Endodermal cell (in vitro differentiated cells): ENCODE measurements at regions not wholly inside any gene's neighbourhood (a gene's known extent, or its start where the extent isn't known, plus 50 kb on each side); places are given as distances from the start of the nearest gene placed in this dataset.

Experiments
- DNase-seq: peaks from one replicate; pipeline ENCODE4 v3.0.0-alpha.2; 2017
- H3K27ac ChIP-seq: 2 replicates; pipeline ENCODE4 v1.5.1; 2013; ENCODE audit warnings: mild to moderate bottlenecking, low read depth, low read length, moderate library complexity
- H3K27me3 ChIP-seq: 2 replicates; pipeline ENCODE4 v1.6.1; 2013; ENCODE audit warnings: mild to moderate bottlenecking, low read length, moderate library complexity; ENCODE audit not compliant: insufficient read depth, control insufficient read depth, poor library complexity, severe bottlenecking
- H3K36me3 ChIP-seq: 2 replicates; pipeline ENCODE4 v1.7.0; 2013; ENCODE audit warnings: mild to moderate bottlenecking, low read length, moderate library complexity; ENCODE audit not compliant: control insufficient read depth, insufficient read depth
- H3K4me1 ChIP-seq: one replicate; pipeline ENCODE4 v1.7.0; 2013; ENCODE audit warnings: low read length; ENCODE audit not compliant: control insufficient read depth, insufficient read depth
- H3K4me3 ChIP-seq: 2 replicates; pipeline ENCODE4 v1.5.1; 2013; ENCODE audit warnings: mild to moderate bottlenecking, low read length, moderate library complexity
- H3K9ac ChIP-seq: 2 replicates; pipeline ENCODE4 v1.6.1; 2013; ENCODE audit warnings: mild to moderate bottlenecking, low read length, moderate library complexity; ENCODE audit not compliant: poor library complexity, severe bottlenecking; ENCODE audit errors: extremely low read depth
- H3K9me3 ChIP-seq: 2 replicates; pipeline ENCODE4 v1.6.1; 2013; ENCODE audit warnings: mild to moderate bottlenecking, low read length, moderate library complexity; ENCODE audit not compliant: control insufficient read depth
- H3K27ac Mint-ChIP-seq: 2 replicates; pipeline ENCODE4 v1.8.0; 2020; ENCODE audit warnings: mixed read lengths
- H3K27me3 Mint-ChIP-seq: 2 replicates; pipeline ENCODE4 v1.8.0; 2021; ENCODE audit warnings: mild to moderate bottlenecking, mixed read lengths; ENCODE audit not compliant: insufficient read depth
- H3K36me3 Mint-ChIP-seq: 2 replicates; pipeline ENCODE4 v1.8.0; 2020; ENCODE audit warnings: low read depth, mixed read lengths
- H3K4me1 Mint-ChIP-seq: 2 replicates; pipeline ENCODE4 v1.8.0; 2020; ENCODE audit warnings: mixed read lengths
- H3K4me3 Mint-ChIP-seq: 2 replicates; pipeline ENCODE4 v1.8.0; 2020; ENCODE audit warnings: mild to moderate bottlenecking, moderate library complexity, mixed read lengths
- H3K9me3 Mint-ChIP-seq: 2 replicates; pipeline ENCODE4 v1.8.0; 2020; ENCODE audit warnings: mild to moderate bottlenecking, mixed read lengths
- WGBS, 2 experiments: methylation state at CpG; one replicate each; pipeline versions ENCODE4 v1.1.5 to v1.1.7; 2013; ENCODE audit warnings: missing lambda C conversion rate in 2 of 2, mixed read lengths in 1 of 2; ENCODE audit not compliant: insufficient coverage in 1 of 2, insufficient read length in 1 of 2; 5-methylcytosine and 5-hydroxymethylcytosine counted together
- TF ChIP-seq, protein P1 (sequence below): fragments of 200-600 bp; sonication (generic); conservative IDR thresholded peaks from 2 replicates; pipeline ENCODE4 v1.5.0; 2021; ENCODE audit warnings: antibody characterized with exemption, mild to moderate bottlenecking

DNA sequence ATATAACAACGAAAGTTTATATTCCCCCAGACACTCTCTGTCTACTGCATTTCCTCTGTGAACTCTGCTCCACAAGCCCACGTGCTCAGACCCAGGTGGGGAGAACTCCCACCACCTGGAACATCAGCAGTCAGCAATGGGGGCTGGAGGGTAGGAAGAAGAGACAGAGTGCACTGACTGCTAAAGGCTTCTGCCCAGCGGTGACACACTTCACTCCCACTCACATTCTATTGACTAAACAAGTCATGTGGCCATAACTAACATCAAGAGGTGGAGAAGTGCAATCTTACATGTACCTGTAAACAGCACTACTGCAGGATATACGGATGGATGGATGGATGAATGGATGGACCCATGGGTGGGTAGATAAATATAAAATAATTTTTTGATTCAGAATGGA lies 122.2 kb downstream of the MPP7 start:
- Mint-ChIP-seq H3K9me3 (no peaks in the 10 kb centered on the region), H3K27ac (no peak overlapping the region), H3K4me3 (no peak overlapping the region), H3K36me3 (no peaks in the 10 kb centered on the region), H3K27me3 (no peaks in the 10 kb centered on the region), H3K4me1 (peaks cover 2% of the 10 kb centered on the region)
- DNase-seq = no peak
- peaks cover 6% of the 10 kb centered on the region for H3K27me3 ChIP-seq
- no peak overlapping the region for H3K9ac ChIP-seq
- TF ChIP-seq, protein P1, sequence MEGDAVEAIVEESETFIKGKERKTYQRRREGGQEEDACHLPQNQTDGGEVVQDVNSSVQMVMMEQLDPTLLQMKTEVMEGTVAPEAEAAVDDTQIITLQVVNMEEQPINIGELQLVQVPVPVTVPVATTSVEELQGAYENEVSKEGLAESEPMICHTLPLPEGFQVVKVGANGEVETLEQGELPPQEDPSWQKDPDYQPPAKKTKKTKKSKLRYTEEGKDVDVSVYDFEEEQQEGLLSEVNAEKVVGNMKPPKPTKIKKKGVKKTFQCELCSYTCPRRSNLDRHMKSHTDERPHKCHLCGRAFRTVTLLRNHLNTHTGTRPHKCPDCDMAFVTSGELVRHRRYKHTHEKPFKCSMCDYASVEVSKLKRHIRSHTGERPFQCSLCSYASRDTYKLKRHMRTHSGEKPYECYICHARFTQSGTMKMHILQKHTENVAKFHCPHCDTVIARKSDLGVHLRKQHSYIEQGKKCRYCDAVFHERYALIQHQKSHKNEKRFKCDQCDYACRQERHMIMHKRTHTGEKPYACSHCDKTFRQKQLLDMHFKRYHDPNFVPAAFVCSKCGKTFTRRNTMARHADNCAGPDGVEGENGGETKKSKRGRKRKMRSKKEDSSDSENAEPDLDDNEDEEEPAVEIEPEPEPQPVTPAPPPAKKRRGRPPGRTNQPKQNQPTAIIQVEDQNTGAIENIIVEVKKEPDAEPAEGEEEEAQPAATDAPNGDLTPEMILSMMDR = no peak
- H3K4me1 ChIP-seq = no peaks in the 10 kb centered on the region
- H3K4me3 ChIP-seq = no peak overlapping the region
- 57 to 75% methylated on average over 1 to 3 of the region's 4 CpGs for WGBS, 2 experiments
- no peak overlapping the region for H3K27ac ChIP-seq
- no peaks in the 10 kb centered on the region for H3K9me3 ChIP-seq
- no peaks in the 10 kb centered on the region for H3K36me3 ChIP-seq

DNA sequence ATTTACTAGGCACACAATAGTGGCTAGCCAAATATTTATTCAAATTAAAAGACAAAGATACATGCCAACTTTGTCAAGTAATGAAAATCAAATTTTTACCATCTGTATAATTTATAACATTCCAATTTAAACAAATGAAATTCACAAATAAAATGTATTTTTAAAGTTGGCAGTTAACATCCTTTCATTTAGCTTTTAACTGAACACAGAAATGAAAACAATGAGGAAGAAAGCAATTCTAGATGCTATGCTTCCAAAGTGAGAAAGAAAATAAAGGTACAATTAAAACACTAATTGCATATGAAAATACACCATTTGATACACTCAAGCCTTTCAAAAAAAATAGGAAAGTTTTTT lies 123.1 kb downstream of the MPP7 start:
- Histone ChIP-seq H3K4me3 (no peak overlapping the region), H3K27me3 (peaks cover 6% of the 10 kb centered on the region), H3K9me3 (no peaks in the 10 kb centered on the region), H3K9ac (no peak overlapping the region), H3K4me1 (no peaks in the 10 kb centered on the region), H3K27ac (no peak overlapping the region), H3K36me3 (no peaks in the 10 kb centered on the region)
- TF ChIP-seq, protein P1 = peak; percentile 3
- no peak overlapping the region for H3K27ac Mint-ChIP-seq
- no peaks in the 10 kb centered on the region for H3K9me3 Mint-ChIP-seq
- H3K4me3 Mint-ChIP-seq = no peak overlapping the region
- no peaks in the 10 kb centered on the region for H3K36me3 Mint-ChIP-seq
- no peaks in the 10 kb centered on the region for H3K27me3 Mint-ChIP-seq
- DNase-seq = no peak
- H3K4me1 Mint-ChIP-seq = peaks cover 2% of the 10 kb centered on the region

DNA sequence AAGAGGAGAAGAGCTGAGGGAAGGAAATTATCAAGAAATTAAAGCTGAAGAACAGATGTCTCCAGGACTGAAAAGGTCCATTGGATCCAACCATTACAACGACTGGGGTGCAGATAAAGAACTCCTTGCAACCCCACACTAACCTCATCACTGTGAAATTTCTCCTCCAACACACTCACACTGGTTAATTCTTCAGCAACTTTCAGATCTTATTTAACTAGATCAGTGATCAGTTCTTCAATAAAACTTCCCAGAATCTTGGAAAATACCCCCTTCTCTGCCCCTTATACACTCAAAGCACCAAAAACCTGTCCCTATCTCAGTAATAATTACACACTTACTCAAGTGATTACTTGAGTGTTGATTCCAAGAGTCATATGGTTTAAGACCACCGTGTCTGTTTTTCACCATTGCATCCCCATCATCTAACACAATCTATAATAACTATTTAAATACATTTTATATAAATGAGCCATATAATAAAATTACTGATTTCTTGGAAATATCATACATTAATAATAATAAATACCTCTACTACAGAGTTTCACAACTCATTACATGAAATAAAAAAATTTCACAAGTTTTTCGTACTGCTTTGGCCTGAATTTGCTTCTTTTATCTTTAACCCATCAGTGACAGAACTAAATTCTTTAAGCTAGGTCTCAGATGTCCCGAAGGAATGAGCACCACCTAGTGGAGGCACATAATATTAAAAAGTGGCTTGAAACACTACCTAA lies 123.7 kb downstream of the MPP7 start:
- Histone ChIP-seq H3K4me3 (no peak overlapping the region), H3K9me3 (no peaks in the 10 kb centered on the region), H3K27me3 (peaks cover 6% of the 10 kb centered on the region), H3K4me1 (no peaks in the 10 kb centered on the region), H3K36me3 (no peaks in the 10 kb centered on the region), H3K9ac (no peak overlapping the region), H3K27ac (no peak overlapping the region)
- Mint-ChIP-seq H3K36me3 (no peaks in the 10 kb centered on the region), H3K9me3 (no peaks in the 10 kb centered on the region), H3K27me3 (no peaks in the 10 kb centered on the region), H3K4me1 (peaks cover 2% of the 10 kb centered on the region), H3K27ac (no peak overlapping the region), H3K4me3 (no peak overlapping the region)
- TF ChIP-seq, protein P1 = peak; percentile 85
- WGBS, 2 experiments = 31 to 56% methylated on average over 2 to 4 of the region's 4 CpGs
- DNase-seq = no peak
